Gastroesophageal sphincter (tissue), 3 donors: ENCODE measurements at regions not wholly inside any gene's neighbourhood (a gene's known extent, or its start where the extent isn't known, plus 50 kb on each side); places are given as distances from the start of the nearest gene placed in this dataset.

ENCODE experiments used
- CTCF ChIP-seq, 4 experiments: fragments of 200-600 bp in 2 of 4; fragments of 450-650 bp in 2 of 4; sonication (generic) in 1 of 4; IDR thresholded peaks; one replicate each; pipeline ENCODE4 v1.5.1; 2017 to 2019; ENCODE audit warnings: antibody characterized with exemption in 4 of 4, mild to moderate bottlenecking in 2 of 4, moderate library complexity in 2 of 4
- POLR2A ChIP-seq, 2 donors: fragments of 450-650 bp; IDR thresholded peaks; one replicate each; pipeline ENCODE4 v1.6.1; 2017; ENCODE audit warnings: antibody characterized with exemption in 2 of 2, mild to moderate bottlenecking in 2 of 2, moderate library complexity in 1 of 2

GRCh38 chr7:52482076-52482475 lies 553.4 kb upstream of the POM121L12 start:
- TF ChIP-seq CTCF (IDR thresholded peaks at IDR 0.05) (no peak), POLR2A (IDR thresholded peaks at IDR 0.05) (no peak)
